CD14-positive monocyte (primary cell): ENCODE measurements at regions not wholly inside any gene's neighbourhood (a gene's known extent, or its start where the extent isn't known, plus 50 kb on each side); places are given as distances from the start of the nearest gene placed in this dataset.

Experiments used
- DNase-seq, 3 donors: peaks; one replicate each; pipeline ENCODE4 v3.0.0-alpha.2; 2011 to 2022
- H2AFZ ChIP-seq: 2 replicates; pipeline ENCODE4 v1.6.0; 2012; ENCODE audit warnings: mild to moderate bottlenecking, low read depth, low read length, inconsistent platforms; ENCODE audit not compliant: insufficient read depth, poor library complexity, severe bottlenecking
- H3K27ac ChIP-seq, 2 donors: 1 replicate in 1 of 2; 2 replicates in 1 of 2; pipeline ENCODE4 v1.5.1; 2012 to 2013; ENCODE audit warnings: low read length in 2 of 2, control low read depth in 1 of 2, inconsistent platforms in 1 of 2, low read depth in 1 of 2, mild to moderate bottlenecking in 1 of 2
- H3K27me3 ChIP-seq, 2 donors: one replicate each; pipeline versions ENCODE4 v1.6.0 to v1.6.1; 2011 to 2013; ENCODE audit warnings: low read length in 2 of 2; ENCODE audit not compliant: control insufficient read depth in 2 of 2, insufficient read depth in 2 of 2
- H3K36me3 ChIP-seq, 2 donors: replicated peaks in 1 of 2; 1 replicate in 1 of 2; 2 replicates in 1 of 2; pipeline versions ENCODE4 v1.5.1 to v1.6.1; 2012 to 2013; ENCODE audit warnings: low read length in 2 of 2, control low read depth in 1 of 2, inconsistent platforms in 1 of 2, mild to moderate bottlenecking in 1 of 2; ENCODE audit not compliant: insufficient read depth in 2 of 2, control insufficient read depth in 1 of 2
- H3K4me1 ChIP-seq, 2 donors: 1 replicate in 1 of 2; 2 replicates in 1 of 2; pipeline versions ENCODE4 v1.5.1 to v1.6.1; 2012 to 2013; ENCODE audit warnings: low read length in 2 of 2, control low read depth in 1 of 2, inconsistent platforms in 1 of 2, mild to moderate bottlenecking in 1 of 2, moderate library complexity in 1 of 2; ENCODE audit not compliant: insufficient read depth in 2 of 2, control insufficient read depth in 1 of 2
- H3K4me2 ChIP-seq: replicated peaks from 2 replicates; pipeline ENCODE3; 2012; ENCODE audit warnings: low read length, moderate library complexity, mild to moderate bottlenecking; ENCODE audit not compliant: poor library complexity, severe bottlenecking; ENCODE audit errors: extremely low read depth
- H3K4me3 ChIP-seq, 3 experiments: fragments of 200-600 bp in 1 of 3; sonication (generic) in 1 of 3; replicated peaks in 1 of 3; 1 replicate in 2 of 3; 2 replicates in 1 of 3; pipeline ENCODE4 v1.5.1; 2011 to 2013; ENCODE audit warnings: low read length in 3 of 3, mild to moderate bottlenecking in 3 of 3, control low read depth in 2 of 3, low read depth in 2 of 3, inconsistent platforms in 1 of 3, moderate library complexity in 1 of 3
- H3K79me2 ChIP-seq: 2 replicates; pipeline ENCODE4 v1.6.0; 2012; ENCODE audit warnings: mild to moderate bottlenecking, control low read depth, inconsistent platforms, low read length, moderate library complexity; ENCODE audit not compliant: insufficient read depth
- H3K9ac ChIP-seq: 2 replicates; pipeline ENCODE4 v1.6.0; 2017; ENCODE audit warnings: low read length, mild to moderate bottlenecking; ENCODE audit not compliant: insufficient read depth, poor library complexity, severe bottlenecking
- H3K9me3 ChIP-seq, 2 donors: replicated peaks in 1 of 2; 1 replicate in 1 of 2; 2 replicates in 1 of 2; pipeline versions ENCODE4 v1.5.1 to v1.6.1; 2012 to 2013; ENCODE audit warnings: low read length in 2 of 2, control low read depth in 1 of 2; ENCODE audit not compliant: control insufficient read depth in 1 of 2, insufficient read depth in 1 of 2
- H4K20me1 ChIP-seq: 2 replicates; pipeline ENCODE4 v1.6.0; 2012; ENCODE audit warnings: mild to moderate bottlenecking, low read length, control low read depth, moderate library complexity; ENCODE audit not compliant: insufficient read depth
- H3K27ac Mint-ChIP-seq, 7 donors: one replicate each; pipeline ENCODE4 v1.8.0; 2020; ENCODE audit warnings: mild to moderate bottlenecking in 7 of 7, mixed read lengths in 7 of 7, moderate library complexity in 6 of 7, inconsistent platforms in 2 of 7
- H3K27me3 Mint-ChIP-seq, 3 donors: one replicate each; pipeline ENCODE4 v1.8.0; 2021 to 2022; ENCODE audit warnings: low read depth in 3 of 3, mild to moderate bottlenecking in 3 of 3, mixed read lengths in 3 of 3, moderate library complexity in 3 of 3, inconsistent platforms in 1 of 3
- H3K36me3 Mint-ChIP-seq, 2 donors: one replicate each; pipeline ENCODE4 v1.8.0; 2020; ENCODE audit warnings: mixed read lengths in 2 of 2, inconsistent platforms in 1 of 2, mild to moderate bottlenecking in 1 of 2
- H3K4me1 Mint-ChIP-seq: one replicate; pipeline ENCODE4 v1.8.0; 2020; ENCODE audit warnings: mild to moderate bottlenecking, mixed read lengths
- H3K4me3 Mint-ChIP-seq, 2 donors: one replicate each; pipeline ENCODE4 v1.8.0; 2020; ENCODE audit warnings: mild to moderate bottlenecking in 2 of 2, mixed read lengths in 2 of 2, moderate library complexity in 1 of 2
- H3K9me3 Mint-ChIP-seq, 7 donors: one replicate each; pipeline ENCODE4 v1.8.0; 2020 to 2022; ENCODE audit warnings: mixed read lengths in 7 of 7, mild to moderate bottlenecking in 6 of 7, moderate library complexity in 6 of 7, inconsistent platforms in 2 of 7
- CTCF ChIP-seq: fragments of 200-600 bp; IDR thresholded peaks from one replicate; pipeline ENCODE4 v1.8.0; 2022; ENCODE audit warnings: antibody characterized with exemption, mild to moderate bottlenecking
- WGBS: methylation state at CpG from one replicate; pipeline ENCODE4 v1.1.5; 2013; ENCODE audit warnings: missing lambda C conversion rate; ENCODE audit not compliant: insufficient coverage; 5-methylcytosine and 5-hydroxymethylcytosine counted together
- intact Hi-C, 2 donors: fragments of 100-400 bp; cut with micrococcal nuclease; formaldehyde crosslinking; loops; one replicate each; pipeline versions ENCODE4 v1.15.0 to v1.15.1; 2023

- WGBS, result 95% methylated on average over 16 of the region's 16 CpGs
- no peak for DNase-seq
- Histone ChIP-seq H4K20me1 (no peaks in the 10 kb centered on the region), H3K27ac (no peak overlapping the region), H2AFZ (no peak overlapping the region), H3K9me3 (no peaks in the 10 kb centered on the region), H3K4me2 (no peak overlapping the region), H3K4me1 (no peaks in the 10 kb centered on the region), H3K9ac (no peak overlapping the region), H3K4me3 (no peak overlapping the region), H3K27me3 (peaks cover 0 to 11% of the 10 kb centered on the region in 2 donors), H3K79me2 (no peaks in the 10 kb centered on the region), H3K36me3 (no peaks in the 10 kb centered on the region)
- Mint-ChIP-seq H3K4me1 (no peaks in the 10 kb centered on the region), H3K4me3 (no peak overlapping the region), H3K36me3 (no peaks in the 10 kb centered on the region), H3K27me3 (peaks cover 2 to 11% (median 7%) of the 10 kb centered on the region in 3 donors), H3K9me3 (no peaks in the 10 kb centered on the region), H3K27ac (no peak overlapping the region)
- intact Hi-C loops, result loop anchor here in 1 of 2 donors (5.0 kb wide), 1 partner anchor 50 kb away; no protein-coding TSS in a partner anchor
- TF ChIP-seq CTCF, result no peak
Measured at GRCh38 chr17:77852731-77853130, 105.8 kb upstream of the TNRC6C start.

- H3K4me3 ChIP-seq, result no peak overlapping the region
- intact Hi-C loops, result loop anchor here in 1 of 2 donors (5.0 kb wide), 1 partner anchor 49 kb away; no protein-coding TSS in a partner anchor
- DNase-seq, result no peak
- no peak overlapping the region for H3K4me2 ChIP-seq
- H3K9ac ChIP-seq, result no peak overlapping the region
- Mint-ChIP-seq H3K4me1 (no peaks in the 10 kb centered on the region), H3K27me3 (peaks cover 3 to 15% (median 8%) of the 10 kb centered on the region in 3 donors), H3K36me3 (no peaks in the 10 kb centered on the region), H3K9me3 (peaks cover 0 to 2% (median 0%) of the 10 kb centered on the region in 7 donors), H3K27ac (no peak overlapping the region), H3K4me3 (no peak overlapping the region)
- no peak overlapping the region for H2AFZ ChIP-seq
- H3K27ac ChIP-seq, result no peak overlapping the region
- no peaks in the 10 kb centered on the region for H3K4me1 ChIP-seq
- no peaks in the 10 kb centered on the region for H3K9me3 ChIP-seq
- no peaks in the 10 kb centered on the region for H3K36me3 ChIP-seq
- TF ChIP-seq CTCF, result no peak
- WGBS, result 97% methylated on average over 18 of the region's 20 CpGs
- H4K20me1 ChIP-seq, result no peaks in the 10 kb centered on the region
- peaks cover 0 to 11% of the 10 kb centered on the region in 2 donors for H3K27me3 ChIP-seq
- H3K79me2 ChIP-seq, result no peaks in the 10 kb centered on the region
Measured at GRCh38 chr17:77853191-77853977, 105.1 kb upstream of the TNRC6C start.
